Dedifferentiated amniotic fluid mesenchymal stem cell (primary cell): ENCODE measurements at regions not wholly inside any gene's neighbourhood (a gene's known extent, or its start where the extent isn't known, plus 50 kb on each side); places are given as distances from the start of the nearest gene placed in this dataset.
"Not testable (repeated sequence)": the region's sequence is repeated elsewhere in the genome, so short reads cannot be mapped to it uniquely, and the experiment has no call there.

Source experiments
- DNase-seq: peaks from one replicate; pipeline ENCODE4 v3.0.0-alpha.2; 2016; ENCODE audit errors: extremely low spot score

DNA sequence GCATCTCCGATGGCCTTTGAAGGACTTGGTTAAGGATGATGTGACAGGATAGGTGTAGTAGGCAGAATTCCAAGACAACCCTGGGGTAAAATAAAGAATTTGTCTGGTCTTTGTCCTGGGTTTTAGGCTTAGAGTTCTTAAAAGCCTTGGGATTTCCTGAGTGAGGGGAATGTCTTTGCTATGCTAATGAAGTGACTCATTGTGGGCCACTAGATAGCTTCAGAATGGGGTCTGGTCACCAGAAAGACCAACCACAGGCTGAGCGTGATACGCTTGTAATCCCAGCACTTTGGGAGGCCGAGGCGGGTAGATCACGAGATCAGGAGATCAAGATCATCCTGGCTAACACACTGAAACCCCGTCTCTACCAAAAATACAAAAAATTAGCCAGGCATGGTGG is 182.8 kb upstream of the TOX3 start:
- DNase-seq: no peak

DNA sequence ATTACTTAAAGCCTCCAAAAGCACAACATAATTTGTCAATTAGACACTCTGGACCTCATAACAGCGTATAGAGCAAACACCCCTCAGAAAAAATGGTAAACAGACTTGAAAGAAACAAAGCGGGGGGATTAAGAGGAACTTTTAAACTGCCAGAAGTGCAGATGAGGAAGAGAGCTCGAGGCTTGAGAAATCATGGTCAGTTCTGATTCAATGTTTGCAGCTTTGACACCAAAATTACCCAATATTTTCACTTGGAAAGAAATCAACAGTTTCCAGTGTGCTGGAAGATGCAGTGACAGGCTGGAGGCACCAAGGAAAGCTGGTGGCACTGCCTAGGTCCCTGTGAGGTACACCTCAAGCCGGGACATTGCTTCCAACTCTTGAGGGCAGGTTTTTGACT is 180.9 kb upstream of the TOX3 start:
- no peak for DNase-seq

DNA sequence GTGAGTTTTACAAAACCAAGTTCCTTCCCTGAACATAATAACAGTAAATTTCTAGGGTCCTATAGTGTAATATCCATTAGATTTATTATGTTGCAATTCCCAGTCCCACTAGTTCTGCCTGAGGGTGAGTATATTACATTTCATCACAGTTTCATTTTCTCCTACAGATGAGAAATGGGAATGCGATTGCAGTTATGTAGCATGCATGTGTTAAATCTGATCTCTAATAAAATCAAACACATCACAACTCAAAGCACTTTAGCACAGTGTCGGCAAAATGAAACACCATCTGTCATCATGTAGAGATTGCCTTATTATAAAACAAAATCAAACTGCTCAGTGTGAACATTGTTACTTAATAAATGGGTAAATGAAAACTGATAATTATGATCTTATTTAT is 180.5 kb upstream of the TOX3 start:
- DNase-seq: no peak

DNA sequence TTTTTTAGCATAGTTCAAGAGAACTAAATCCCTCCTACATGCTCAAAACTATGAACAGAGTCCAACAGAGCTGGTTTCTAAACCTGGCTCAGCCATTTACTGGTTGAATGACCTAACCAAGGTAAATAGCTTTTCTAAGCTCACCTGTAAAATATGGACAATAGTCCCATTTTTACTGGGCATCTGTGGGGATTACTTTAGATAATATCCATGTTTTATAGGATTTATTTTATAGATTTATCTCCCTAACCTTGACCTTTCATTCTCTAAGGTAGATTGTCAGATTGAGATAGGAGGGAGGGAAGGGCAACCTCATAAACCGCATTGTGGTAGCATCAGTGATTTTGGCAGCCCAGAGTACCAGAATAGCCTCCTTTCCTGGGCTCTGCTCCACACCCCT is 178.5 kb upstream of the TOX3 start:
- DNase-seq: no peak

DNA sequence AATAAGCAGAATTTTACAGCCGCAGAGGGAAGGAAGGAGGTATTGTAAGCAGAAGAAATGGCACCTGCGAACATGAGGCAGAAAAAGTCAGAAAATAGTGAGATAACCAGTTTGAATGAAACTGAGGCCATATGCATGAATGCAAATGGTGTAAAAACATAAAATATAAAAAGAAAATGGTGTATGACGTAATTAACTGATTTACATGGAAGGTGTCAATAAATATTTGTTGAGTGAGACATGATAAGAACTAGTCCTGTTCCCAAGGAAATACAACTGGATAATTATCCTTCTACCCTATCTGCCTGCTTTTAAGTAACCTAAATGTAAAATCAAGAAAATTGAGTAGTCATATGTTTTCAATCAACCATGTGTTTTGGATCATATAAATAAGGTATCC is 178.1 kb upstream of the TOX3 start:
- no peak for DNase-seq

DNA sequence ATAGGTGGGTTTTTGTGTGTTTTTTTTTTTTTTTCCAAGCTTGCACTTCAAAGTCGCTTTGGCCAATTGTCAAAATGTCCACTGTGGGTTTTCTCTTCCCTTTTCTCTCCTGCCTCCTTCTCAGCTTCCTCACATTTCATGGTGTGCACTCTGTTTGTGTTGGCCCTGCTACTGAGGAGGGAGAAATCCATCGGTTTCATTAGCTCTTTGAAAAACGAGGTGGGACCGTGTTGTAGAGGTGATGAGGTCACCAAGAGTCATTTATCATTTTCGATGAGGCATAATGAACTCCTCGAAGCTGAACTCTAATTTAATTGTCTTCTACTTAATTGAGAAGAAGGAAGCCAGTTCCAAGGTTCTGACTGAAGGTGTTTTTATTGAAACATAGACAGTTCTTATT is 174.4 kb upstream of the TOX3 start:
- DNase-seq: no peak

DNA sequence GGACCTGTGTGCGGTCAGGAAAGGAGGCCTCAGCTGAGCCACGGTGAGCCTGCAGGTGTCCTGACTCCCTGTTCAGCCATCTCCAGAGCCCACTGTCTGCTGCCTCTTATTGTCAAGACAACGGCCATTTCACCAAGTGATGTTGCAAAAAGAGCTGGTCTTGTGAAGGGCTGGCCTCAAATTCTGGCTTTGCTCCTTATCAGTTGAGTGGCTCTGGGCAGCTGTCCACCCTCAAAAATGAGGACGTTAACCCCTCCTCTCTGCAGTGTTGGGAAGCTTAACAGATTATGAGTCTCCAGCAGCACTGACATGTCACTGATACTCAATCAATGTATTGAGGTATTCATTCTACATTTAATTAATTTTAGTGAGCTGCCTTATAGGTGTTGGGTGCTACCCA is 171.1 kb upstream of the TOX3 start:
- DNase-seq: no peak

DNA sequence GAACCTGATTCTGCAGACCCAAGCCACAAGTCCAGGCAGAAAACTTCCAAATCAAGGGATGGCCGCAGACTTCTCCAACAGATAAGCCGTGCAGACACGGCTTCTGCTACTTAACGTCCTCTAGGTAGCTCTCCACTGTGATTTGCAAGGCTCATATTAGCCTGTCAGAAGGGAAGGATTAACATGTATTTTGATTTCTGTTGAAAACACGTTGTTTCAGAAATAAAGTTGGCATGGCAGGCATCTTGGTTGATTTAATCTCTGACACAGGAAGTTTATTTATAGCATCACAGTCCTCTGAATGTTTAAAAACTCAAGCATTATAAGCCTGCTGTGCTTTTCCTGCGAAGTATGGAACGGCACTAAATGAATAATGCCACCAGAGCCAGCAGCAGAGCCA is 166.8 kb upstream of the TOX3 start:
- no peak for DNase-seq

DNA sequence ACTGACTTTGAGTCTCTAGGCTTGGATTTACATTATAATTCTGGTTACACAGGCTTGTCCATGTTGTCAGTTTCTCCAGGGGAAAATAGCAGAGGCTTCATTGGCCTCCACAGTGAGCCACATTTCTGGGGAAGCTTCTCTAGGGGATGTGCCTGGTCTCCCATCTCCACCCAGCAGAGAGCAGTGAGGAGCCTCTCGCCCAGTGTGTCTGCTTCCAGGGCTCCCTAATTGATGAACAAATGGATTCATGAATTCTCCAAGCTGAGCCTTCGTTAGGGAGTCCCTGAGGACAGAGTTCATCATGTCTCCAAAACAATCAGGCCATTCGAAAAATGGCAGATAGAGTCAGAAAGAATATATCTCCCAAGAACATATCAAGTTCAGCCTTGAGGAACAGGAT is 162.4 kb upstream of the TOX3 start:
- no peak for DNase-seq

DNA sequence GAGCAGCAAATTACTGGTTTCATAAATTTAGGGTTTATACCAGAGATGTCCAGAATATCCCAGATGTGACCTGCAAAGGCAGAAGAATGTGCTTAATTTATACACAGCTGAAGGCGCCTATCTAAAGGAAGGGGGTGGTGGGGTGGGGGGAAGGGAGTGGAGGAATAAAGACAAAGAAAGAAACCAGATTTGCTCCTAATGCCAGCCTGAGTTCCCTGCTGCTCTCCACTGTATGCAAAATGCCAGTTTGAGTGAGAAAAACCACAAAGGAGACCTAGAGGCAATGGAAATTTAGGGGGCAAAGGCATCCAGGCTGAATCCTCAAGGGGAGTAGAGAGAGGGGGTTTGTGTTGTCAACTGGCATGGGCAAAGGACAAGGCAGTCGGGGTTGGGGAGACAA is 161.5 kb upstream of the TOX3 start:
- DNase-seq: no peak

DNA sequence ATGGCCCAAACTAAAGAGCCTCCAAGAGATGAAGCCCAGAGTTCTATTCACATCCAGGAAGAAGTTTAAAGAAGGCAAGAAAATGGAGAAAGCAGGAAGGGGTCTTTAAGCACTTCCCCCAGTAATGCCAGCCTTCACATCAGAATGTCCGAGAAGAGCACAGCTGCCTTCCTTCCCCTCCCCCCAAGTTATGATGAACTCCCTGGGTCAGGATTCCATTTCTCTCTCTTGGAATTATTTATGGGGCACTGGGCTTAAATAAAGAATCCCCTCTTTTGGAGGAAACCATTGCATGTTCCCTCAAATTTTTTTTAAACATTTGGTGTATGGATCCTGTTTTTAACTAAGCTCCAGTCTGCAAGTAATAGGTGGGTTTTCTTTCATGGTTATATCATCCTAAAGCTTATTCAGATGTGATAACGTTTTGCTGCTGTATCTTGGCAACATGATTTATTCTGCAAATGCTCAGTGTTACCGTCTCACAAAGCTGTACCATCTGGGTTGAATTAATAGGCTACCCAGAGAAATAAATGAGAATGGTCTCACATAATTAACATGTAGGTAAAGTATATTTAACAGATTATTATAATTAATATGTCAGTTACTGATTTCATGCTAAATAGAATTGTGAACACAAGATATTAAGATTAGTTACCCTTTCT is 160.9 kb upstream of the TOX3 start:
- DNase-seq: no peak

DNA sequence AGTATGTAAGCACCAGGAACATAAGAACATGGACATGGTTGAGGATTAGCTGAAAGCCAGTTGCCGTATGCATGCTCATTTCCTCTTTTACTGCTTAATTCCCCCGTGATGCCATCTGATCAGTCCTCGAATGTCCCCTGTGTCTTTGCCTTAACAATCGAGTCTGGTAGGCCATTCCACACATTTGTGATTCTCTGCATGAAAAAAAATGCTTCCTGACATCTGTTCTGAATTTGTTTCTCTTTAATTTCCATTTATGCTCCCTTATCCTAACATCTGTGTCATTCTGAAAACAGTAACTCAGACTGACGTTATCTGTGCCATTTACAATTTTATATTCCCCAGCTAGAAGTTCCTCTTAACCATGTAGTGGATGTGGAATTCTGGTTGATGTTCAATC is 158.2 kb upstream of the TOX3 start:
- no peak for DNase-seq

DNA sequence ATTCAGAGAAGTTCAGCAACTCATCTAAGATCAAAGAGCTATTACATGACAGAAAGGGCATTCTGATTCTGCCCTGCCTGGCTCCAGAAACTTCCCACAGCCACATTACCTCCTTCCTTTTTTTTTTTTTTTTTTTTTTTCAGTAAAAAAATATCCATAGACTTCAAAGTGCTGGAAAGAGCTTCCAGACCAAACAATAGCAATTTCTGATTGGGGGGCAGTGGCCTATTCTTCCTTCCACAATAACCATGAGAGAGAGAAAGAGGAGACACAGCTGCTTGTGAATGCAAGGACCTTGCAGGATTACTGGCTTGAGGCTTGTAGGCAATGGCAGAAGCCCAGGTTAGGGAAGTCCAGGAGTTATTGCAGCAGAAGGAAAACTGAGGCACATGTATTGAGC is 151.0 kb upstream of the TOX3 start:
- DNase-seq: no peak

DNA sequence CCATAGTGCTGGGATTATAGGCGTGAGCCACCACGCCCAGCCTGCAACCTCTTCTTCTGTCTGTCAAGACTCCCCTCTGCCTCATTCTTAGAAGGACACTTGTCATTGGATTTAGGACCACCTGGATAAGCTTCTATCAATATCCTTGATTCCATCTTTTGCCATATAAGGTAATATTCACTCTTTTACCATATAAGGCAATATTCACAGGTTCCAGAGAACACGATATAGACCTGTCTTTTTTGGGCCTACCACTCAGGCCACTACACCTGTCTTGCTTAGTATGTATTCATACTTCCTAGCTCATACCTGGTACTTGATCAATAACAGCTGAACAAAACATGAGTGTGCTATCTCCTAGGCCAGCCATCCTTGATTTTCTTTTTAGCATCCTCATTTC is 149.2 kb upstream of the TOX3 start:
- DNase-seq: no peak

DNA sequence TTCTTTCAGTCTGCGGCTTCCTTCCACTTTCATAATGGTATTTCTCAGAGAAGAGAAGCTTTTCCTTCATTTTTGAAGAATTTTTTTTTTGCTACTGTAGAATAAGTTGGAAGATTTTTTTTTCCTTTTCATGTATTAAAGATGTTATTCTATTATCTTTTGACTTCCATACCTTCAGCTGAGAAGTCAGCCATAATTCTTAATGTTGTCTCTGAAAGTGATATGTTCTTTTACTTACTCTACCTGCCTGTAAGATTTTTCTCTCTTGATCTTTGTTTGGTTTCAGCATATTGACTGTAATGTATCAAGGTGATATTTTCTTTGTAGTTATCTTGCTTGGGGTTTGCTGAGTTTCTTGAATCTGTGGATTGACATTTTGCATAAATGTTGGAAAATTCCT is 143.5 kb upstream of the TOX3 start:
- no peak for DNase-seq

DNA sequence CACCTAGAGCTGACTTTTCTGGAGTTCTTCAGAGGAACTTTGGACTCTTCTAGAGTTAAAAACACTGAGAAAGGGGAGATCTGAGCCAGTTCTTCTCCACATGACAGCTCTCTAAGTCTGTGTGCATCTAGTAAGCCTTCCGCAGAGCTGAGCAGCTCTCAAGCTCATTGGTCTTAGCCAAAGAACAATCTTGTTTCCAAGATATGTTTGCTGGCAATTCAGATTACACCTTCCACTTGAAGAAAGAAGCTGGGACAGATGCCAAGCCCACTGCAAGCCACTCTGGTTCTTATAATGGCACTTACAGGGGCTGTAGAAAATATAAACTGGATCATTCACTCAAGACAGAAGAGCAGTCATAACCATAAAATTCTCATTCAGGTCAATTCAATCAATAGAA is 134.1 kb upstream of the TOX3 start:
- DNase-seq: no peak

DNA sequence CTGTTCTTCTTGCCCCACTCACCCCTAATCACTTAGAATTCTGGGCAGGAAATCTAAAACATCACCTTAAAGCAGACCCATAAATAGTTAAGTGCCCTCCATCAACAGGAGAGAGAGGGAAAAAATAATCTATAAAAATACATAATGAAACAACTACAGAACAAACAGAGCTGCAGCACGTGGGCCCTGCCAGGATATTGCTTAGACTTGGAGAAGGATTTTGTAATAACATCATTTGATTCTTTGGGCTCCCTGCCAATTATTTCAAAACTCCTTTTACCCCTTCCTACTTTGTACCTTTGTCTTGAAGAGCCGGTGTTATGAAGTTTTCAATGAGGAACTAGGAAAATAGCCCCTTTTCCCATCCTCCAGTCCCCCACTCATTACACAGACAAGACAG is 130.6 kb upstream of the TOX3 start:
- DNase-seq: no peak

DNA sequence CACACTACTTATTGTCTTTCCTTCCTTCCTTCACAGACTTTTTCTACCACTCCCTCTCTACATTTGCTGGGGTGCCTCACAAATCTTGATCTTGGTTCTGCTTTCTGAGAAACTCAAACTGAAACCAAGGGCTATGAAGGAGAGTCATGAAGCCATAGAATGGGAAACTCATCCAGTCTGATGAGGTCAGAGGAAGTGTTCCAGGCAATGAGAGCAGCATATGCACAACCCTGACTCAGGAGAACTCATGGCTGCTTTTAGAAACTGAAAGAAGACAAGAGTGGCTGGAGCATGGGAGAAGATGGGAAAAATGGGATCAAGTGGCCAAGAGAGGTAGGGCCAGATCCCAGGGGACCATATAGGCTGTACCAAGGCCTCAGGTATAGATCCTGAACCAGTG is 130.0 kb upstream of the TOX3 start:
- DNase-seq: no peak

DNA sequence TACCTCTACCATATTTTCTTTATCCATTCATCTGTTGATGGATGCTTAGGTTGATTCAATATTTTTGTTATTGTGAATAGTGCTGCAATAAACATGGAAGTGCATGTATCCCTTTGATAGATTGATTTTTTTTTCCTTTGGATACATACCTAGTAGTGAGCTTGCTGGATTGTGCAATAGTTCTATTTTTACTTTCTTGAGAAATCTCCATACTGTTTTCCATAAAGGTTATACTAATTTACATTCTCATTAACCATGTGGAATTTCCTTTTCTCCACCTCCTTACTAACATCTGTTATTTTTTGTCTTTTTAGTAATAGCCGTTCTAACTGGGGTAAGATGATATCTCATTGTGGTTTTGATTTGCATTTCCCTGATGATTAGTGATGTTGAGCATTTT is 124.6 kb upstream of the TOX3 start:
- no peak for DNase-seq

DNA sequence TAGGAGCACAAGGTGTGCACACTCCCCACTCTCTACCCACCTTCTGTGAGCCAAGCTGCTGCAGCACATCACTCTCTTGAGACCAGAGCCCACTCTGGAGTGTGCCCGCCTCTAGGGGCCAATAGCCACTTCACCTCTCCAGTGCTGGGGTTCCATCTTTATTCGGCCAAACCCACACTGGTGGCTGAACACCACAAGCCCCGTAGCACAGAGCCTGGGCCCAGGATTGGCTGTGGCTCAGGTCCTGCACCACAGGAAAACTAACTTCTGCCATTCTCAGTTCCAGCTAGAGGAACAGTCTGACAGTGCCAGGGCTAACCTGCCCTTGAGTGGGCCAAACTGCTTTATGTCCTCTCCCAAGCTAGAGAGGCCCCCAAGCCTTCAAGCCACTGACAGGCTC is 111.0 kb upstream of the TOX3 start:
- DNase-seq: no peak

DNA sequence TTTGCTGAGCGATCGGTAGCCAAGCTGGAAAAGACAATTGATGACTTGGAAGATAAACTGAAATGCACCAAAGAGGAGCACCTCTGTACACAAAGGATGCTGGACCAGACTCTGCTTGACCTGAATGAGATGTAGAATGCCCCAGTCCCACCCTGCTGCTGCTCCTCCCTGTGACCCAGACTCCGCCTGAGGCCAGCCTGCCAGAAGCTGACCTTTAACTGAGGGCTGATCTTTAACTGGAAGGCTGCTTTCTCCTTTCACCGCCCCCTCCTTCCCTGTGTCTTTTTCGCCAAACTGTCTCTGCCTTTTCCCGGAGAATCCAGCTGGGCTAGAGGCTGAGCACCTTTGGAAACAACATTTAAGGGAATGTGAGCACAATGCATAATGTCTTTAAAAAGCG is 109.0 kb upstream of the TOX3 start:
- not testable (repeated sequence) for DNase-seq

DNA sequence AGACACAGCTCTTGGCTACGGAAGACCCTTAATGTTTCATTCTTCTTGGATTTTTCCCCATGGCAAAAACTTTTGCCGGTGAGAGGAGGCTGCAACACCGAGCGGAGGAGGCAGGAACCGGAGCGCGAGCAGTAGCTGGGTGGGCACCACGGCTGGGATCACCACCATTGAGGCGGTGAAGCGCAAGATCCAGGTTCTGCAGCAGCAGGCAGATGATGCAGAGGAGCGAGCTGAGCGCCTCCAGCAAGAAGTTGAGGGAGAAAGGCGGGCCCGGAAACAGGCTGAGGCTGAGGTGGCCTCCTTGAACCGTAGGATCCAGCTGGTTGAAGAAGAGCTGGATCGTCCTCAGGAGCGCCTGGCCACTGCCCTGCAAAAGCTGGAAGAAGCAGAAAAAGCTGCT is 108.2 kb upstream of the TOX3 start:
- DNase-seq: not testable (repeated sequence)

DNA sequence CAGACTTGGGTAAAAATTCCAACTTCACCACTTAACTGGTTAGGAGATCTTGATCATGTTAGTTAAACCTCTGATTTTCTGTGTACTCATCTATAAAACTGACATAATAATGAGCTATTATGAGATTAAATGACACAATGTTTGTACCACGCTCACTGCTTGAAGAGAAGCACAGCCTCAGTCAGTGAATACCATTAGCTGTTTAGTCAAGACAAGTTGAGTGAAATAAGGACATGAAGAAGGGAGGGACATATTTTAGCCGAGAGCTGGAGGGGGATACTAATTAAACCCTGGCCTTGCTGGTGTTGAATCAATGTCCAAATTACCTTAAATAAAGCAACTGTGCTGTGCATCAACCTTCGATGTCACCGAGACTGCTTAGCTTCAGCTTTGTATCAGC is 105.1 kb upstream of the TOX3 start:
- no peak for DNase-seq

DNA sequence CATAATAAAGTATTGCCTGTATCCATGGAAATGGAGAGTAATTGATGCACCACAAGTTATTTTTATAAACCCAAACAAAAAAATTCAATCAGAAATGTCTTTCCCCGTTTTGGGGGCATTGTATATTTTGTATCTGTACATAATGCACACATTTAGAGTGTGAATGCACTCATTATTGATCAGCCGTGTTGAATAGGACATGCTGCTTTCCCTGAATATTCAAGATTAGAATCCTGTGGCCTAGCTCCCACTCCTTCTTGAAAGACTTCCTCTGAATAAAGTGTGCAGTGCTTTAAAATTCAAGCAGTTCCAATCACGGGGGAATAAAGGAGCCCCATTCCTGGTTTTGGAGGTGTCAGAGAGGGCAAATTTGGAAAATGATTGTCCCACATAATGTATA is 103.8 kb upstream of the TOX3 start:
- no peak for DNase-seq

DNA sequence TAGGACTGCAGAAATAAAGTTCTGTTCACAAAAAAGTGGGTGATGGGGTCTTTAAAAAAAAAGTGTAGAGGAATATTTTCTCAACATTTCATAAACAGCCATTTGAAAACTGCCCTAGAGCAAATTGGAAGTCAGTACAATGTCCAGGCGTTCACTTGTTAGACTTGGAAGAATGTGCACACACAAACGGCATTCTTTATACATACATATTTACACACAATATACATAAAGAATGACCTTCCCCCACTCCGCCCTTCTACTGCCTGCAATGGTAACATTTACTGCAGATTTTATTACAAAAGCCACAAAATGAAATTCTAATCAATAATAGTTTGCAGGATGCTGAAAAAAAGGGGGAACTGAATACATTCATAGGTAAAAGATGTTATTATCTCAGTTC is 103.4 kb upstream of the TOX3 start:
- DNase-seq: no peak
